Vagina (tissue), 2 donors: ENCODE measurements at regions not wholly inside any gene's neighbourhood (a gene's known extent, or its start where the extent isn't known, plus 50 kb on each side); places are given as distances from the start of the nearest gene placed in this dataset.

Source experiments
- CTCF ChIP-seq, 3 experiments: fragments of 450-650 bp in 2 of 3; fragments of 200-600 bp in 1 of 3; sonication (generic) in 1 of 3; IDR thresholded peaks; one replicate each; pipeline ENCODE4 v1.5.1; 2017 to 2019; ENCODE audit warnings: antibody characterized with exemption in 3 of 3, mild to moderate bottlenecking in 2 of 3, moderate library complexity in 2 of 3
- POLR2A ChIP-seq, 2 donors: fragments of 450-650 bp; IDR thresholded peaks; one replicate each; pipeline ENCODE4 v1.6.1; 2017; ENCODE audit warnings: antibody characterized with exemption in 2 of 2, mild to moderate bottlenecking in 2 of 2, moderate library complexity in 2 of 2
- POLR2AphosphoS5 ChIP-seq, 2 donors: sonication (generic); formaldehyde crosslinking; IDR thresholded peaks; one replicate each; pipeline ENCODE4 v1.9.0; 2017; ENCODE audit warnings: antibody characterized with exemption in 2 of 2, mild to moderate bottlenecking in 2 of 2, low read depth in 1 of 2; ENCODE audit not compliant: insufficient read depth in 1 of 2

GRCh38 chr20:60697252-60697651 is 554.8 kb upstream of the CDH4 start:
- TF ChIP-seq CTCF (IDR thresholded peaks at IDR 0.05) (no peak), POLR2A (IDR thresholded peaks at IDR 0.05) (no peak), POLR2AphosphoS5 (IDR thresholded peaks at IDR 0.05; ENCODE audit: insufficient read depth in 1 of 2, low read depth in 1 of 2) (no peak)
